ENCODE measurements at regions not wholly inside any gene's neighbourhood (a gene's known extent, or its start where the extent isn't known, plus 50 kb on each side); places are given as distances from the start of the nearest gene placed in this dataset.
"Not testable (repeated sequence)": the region's sequence is repeated elsewhere in the genome, so short reads cannot be mapped to it uniquely, and the experiment has no call there.

- TF ChIP-seq SPI1, POLR2A (IDR thresholded peaks at IDR 0.05; ENCODE audit: low read depth, low read length): not testable (repeated sequence)
Measured at GRCh38 chr2:110002502-110002901, 104.0 kb downstream of the LIMS3 start.
